ENCODE measurements at regions not wholly inside any gene's neighbourhood (a gene's known extent, or its start where the extent isn't known, plus 50 kb on each side); places are given as distances from the start of the nearest gene placed in this dataset.

GRCh38 chr2:175366815-175367214 is 185.3 kb upstream of the ATP5MC3 start:
- Histone ChIP-seq H3K27me3 (ENCODE audit: control insufficient read depth in 1 of 2, insufficient read depth in 2 of 2, low read length in 2 of 2) (peaks cover 5 to 9% of the 10 kb centered on the region in 2 donors), H3K9me3 (ENCODE audit: control insufficient read depth in 1 of 2, low read length in 2 of 2) (no peaks in the 10 kb centered on the region), H3K4me1 (ENCODE audit: control insufficient read depth in 1 of 2, insufficient read depth in 2 of 2, low read length in 2 of 2) (peaks cover 0 to 2% of the 10 kb centered on the region in 2 donors), H3K36me3 (ENCODE audit: control insufficient read depth in 1 of 2, insufficient read depth in 2 of 2, low read length in 2 of 2) (no peaks in the 10 kb centered on the region), H3K9ac (ENCODE audit: low read depth in 1 of 2, low read length in 2 of 2) (no peak overlapping the region), H3K4me3 (ENCODE audit: low read depth in 1 of 2, low read length in 2 of 2) (no peak overlapping the region), H3K27ac (ENCODE audit: low read depth, low read length) (no peak overlapping the region)

DNA sequence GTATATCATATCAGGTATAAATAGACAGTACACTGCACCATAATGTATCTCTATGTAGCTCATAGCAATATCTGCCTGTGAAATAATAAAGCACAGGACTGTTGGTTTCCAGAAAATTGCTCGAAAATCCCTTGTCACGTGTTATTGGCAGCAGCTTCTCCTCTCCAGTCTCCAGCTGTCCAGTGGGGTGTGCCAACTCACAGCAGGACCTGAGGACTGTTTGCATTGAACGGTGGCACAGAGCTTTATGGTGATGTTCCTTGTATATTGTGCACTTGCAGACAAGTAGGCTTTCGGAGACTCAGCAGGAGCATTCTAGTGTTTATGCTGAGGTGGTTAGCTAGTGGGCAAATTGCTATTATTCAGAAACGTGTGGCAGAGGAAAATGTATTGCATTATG is 182.2 kb upstream of the ATP5MC3 start:
- H3K4me1 ChIP-seq (ENCODE audit: control insufficient read depth in 1 of 2, insufficient read depth in 2 of 2, low read length in 2 of 2) = no peaks in the 10 kb centered on the region
- H3K27me3 ChIP-seq (ENCODE audit: control insufficient read depth in 1 of 2, insufficient read depth in 2 of 2, low read length in 2 of 2) = peaks cover 5 to 7% of the 10 kb centered on the region in 2 donors
- H3K9ac ChIP-seq (ENCODE audit: low read depth in 1 of 2, low read length in 2 of 2) = no peak overlapping the region
- H3K36me3 ChIP-seq (ENCODE audit: control insufficient read depth in 1 of 2, insufficient read depth in 2 of 2, low read length in 2 of 2) = no peaks in the 10 kb centered on the region
- no peak overlapping the region for H3K4me3 ChIP-seq (ENCODE audit: low read depth in 1 of 2, low read length in 2 of 2)
- no peak overlapping the region for H3K27ac ChIP-seq (ENCODE audit: low read depth, low read length)
- H3K9me3 ChIP-seq (ENCODE audit: control insufficient read depth in 1 of 2, low read length in 2 of 2) = no peaks in the 10 kb centered on the region

DNA sequence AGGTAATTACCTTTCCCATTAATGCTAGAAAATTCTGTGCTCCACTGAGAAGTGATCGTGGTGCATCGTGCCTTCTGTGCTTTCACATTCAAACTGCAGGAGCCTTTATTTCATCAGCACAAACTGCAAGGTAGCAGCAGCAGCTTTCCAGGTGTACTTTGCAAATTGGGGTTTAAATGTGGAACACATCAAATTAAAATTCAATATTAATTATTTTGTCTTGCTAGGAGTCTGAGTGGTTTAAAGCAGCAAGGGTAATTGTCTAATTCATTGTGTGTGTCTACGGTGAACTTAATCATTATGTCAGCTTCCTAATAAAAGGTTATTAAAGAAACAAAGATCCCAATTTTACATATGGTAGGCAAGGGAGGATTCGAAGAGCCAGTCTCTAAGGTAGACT is 180.8 kb upstream of the ATP5MC3 start:
- Histone ChIP-seq H3K9ac (ENCODE audit: low read depth in 1 of 2, low read length in 2 of 2) (no peak overlapping the region), H3K4me3 (ENCODE audit: low read depth in 1 of 2, low read length in 2 of 2) (no peak overlapping the region), H3K4me1 (ENCODE audit: control insufficient read depth in 1 of 2, insufficient read depth in 2 of 2, low read length in 2 of 2) (no peaks in the 10 kb centered on the region), H3K27me3 (ENCODE audit: control insufficient read depth in 1 of 2, insufficient read depth in 2 of 2, low read length in 2 of 2) (peaks cover 5 to 6% of the 10 kb centered on the region in 2 donors), H3K9me3 (ENCODE audit: control insufficient read depth in 1 of 2, low read length in 2 of 2) (no peaks in the 10 kb centered on the region), H3K36me3 (ENCODE audit: control insufficient read depth in 1 of 2, insufficient read depth in 2 of 2, low read length in 2 of 2) (no peaks in the 10 kb centered on the region), H3K27ac (ENCODE audit: low read depth, low read length) (no peak overlapping the region)

GRCh38 chr2:175359710-175360109 is 178.2 kb upstream of the ATP5MC3 start:
- Histone ChIP-seq H3K27ac (ENCODE audit: low read depth, low read length) (no peak overlapping the region), H3K9me3 (ENCODE audit: control insufficient read depth in 1 of 2, low read length in 2 of 2) (no peaks in the 10 kb centered on the region), H3K27me3 (ENCODE audit: control insufficient read depth in 1 of 2, insufficient read depth in 2 of 2, low read length in 2 of 2) (peaks cover 0 to 3% of the 10 kb centered on the region in 2 donors), H3K4me1 (ENCODE audit: control insufficient read depth in 1 of 2, insufficient read depth in 2 of 2, low read length in 2 of 2) (no peaks in the 10 kb centered on the region), H3K36me3 (ENCODE audit: control insufficient read depth in 1 of 2, insufficient read depth in 2 of 2, low read length in 2 of 2) (no peaks in the 10 kb centered on the region), H3K9ac (ENCODE audit: low read depth in 1 of 2, low read length in 2 of 2) (no peak overlapping the region), H3K4me3 (ENCODE audit: low read depth in 1 of 2, low read length in 2 of 2) (no peak overlapping the region)

DNA sequence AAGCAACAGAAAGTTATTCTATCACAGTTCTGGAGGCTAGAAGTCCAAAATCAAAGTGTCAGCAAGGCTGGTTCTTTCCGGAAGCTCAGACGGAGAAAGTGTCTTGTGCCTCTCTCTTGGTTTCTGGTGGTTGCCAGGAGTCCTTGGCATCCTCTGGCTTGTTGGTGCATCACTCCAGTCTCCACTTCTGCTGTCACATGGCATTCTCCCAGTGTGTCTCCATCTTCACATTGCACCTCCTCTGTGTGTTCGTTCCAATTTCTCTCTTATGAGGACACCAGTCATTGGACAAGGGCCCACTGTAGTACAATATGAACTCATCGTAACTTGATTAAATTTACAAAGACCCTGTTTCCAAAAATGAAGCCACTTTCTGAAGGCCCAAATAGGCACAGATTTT is 175.4 kb upstream of the ATP5MC3 start:
- Histone ChIP-seq H3K36me3 (ENCODE audit: control insufficient read depth in 1 of 2, insufficient read depth in 2 of 2, low read length in 2 of 2) (no peaks in the 10 kb centered on the region), H3K4me3 (ENCODE audit: low read depth in 1 of 2, low read length in 2 of 2) (no peak overlapping the region), H3K27me3 (ENCODE audit: control insufficient read depth in 1 of 2, insufficient read depth in 2 of 2, low read length in 2 of 2) (peaks cover 0 to 3% of the 10 kb centered on the region in 2 donors), H3K9me3 (ENCODE audit: control insufficient read depth in 1 of 2, low read length in 2 of 2) (no peaks in the 10 kb centered on the region), H3K27ac (ENCODE audit: low read depth, low read length) (no peak overlapping the region), H3K4me1 (ENCODE audit: control insufficient read depth in 1 of 2, insufficient read depth in 2 of 2, low read length in 2 of 2) (no peaks in the 10 kb centered on the region), H3K9ac (ENCODE audit: low read depth in 1 of 2, low read length in 2 of 2) (no peak overlapping the region)

DNA sequence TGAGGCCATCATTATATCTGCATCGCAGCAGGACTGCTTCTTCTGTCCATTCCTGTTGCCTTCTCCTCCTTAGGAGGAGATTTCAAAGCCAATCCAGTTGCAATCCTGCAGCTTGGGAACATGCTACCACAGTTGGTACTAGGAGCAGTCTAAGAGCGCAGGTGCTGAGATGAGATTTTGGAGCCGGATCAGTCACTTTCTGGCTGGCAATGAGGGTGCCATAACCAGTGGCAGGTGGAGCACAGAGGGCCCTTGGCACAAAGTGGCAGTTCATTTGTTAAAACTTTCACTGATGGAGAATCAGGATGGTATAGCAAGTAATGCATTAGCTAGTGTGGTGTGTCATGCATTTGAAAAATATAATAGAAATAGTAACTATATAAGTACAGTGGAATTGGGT is 173.7 kb upstream of the ATP5MC3 start:
- Histone ChIP-seq H3K4me3 (ENCODE audit: low read depth in 1 of 2, low read length in 2 of 2) (no peak overlapping the region), H3K27ac (ENCODE audit: low read depth, low read length) (no peak overlapping the region), H3K36me3 (ENCODE audit: control insufficient read depth in 1 of 2, insufficient read depth in 2 of 2, low read length in 2 of 2) (no peaks in the 10 kb centered on the region), H3K4me1 (ENCODE audit: control insufficient read depth in 1 of 2, insufficient read depth in 2 of 2, low read length in 2 of 2) (no peaks in the 10 kb centered on the region), H3K9ac (ENCODE audit: low read depth in 1 of 2, low read length in 2 of 2) (no peak overlapping the region), H3K27me3 (ENCODE audit: control insufficient read depth in 1 of 2, insufficient read depth in 2 of 2, low read length in 2 of 2) (peaks cover 0 to 1% of the 10 kb centered on the region in 2 donors), H3K9me3 (ENCODE audit: control insufficient read depth in 1 of 2, low read length in 2 of 2) (no peaks in the 10 kb centered on the region)

DNA sequence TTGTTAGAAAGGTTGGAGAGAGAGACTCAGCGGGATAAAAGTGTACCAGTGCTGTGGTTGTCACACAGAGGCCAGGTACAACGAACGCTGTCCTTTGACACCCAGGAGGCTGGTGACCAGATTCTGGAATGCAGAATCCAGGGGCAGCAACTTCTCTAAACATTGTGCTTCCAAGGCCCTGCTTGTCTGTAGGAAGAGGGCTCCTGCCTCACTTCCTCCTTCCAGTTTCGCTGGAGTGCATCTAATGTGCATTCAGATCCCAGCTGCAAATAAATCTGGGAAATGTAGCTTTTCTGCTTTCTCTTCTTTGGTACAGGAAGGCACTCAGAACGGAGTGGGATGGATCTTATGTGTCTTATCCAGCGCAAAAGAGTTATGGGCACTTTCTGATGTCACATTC is 171.8 kb upstream of the ATP5MC3 start:
- Histone ChIP-seq H3K36me3 (ENCODE audit: control insufficient read depth in 1 of 2, insufficient read depth in 2 of 2, low read length in 2 of 2) (no peaks in the 10 kb centered on the region), H3K4me3 (ENCODE audit: low read depth in 1 of 2, low read length in 2 of 2) (no peak overlapping the region), H3K4me1 (ENCODE audit: control insufficient read depth in 1 of 2, insufficient read depth in 2 of 2, low read length in 2 of 2) (no peaks in the 10 kb centered on the region), H3K27me3 (ENCODE audit: control insufficient read depth in 1 of 2, insufficient read depth in 2 of 2, low read length in 2 of 2) (peaks cover 0 to 3% of the 10 kb centered on the region in 2 donors), H3K27ac (ENCODE audit: low read depth, low read length) (no peak overlapping the region), H3K9me3 (ENCODE audit: control insufficient read depth in 1 of 2, low read length in 2 of 2) (no peaks in the 10 kb centered on the region), H3K9ac (ENCODE audit: low read depth in 1 of 2, low read length in 2 of 2) (no peak overlapping the region)

DNA sequence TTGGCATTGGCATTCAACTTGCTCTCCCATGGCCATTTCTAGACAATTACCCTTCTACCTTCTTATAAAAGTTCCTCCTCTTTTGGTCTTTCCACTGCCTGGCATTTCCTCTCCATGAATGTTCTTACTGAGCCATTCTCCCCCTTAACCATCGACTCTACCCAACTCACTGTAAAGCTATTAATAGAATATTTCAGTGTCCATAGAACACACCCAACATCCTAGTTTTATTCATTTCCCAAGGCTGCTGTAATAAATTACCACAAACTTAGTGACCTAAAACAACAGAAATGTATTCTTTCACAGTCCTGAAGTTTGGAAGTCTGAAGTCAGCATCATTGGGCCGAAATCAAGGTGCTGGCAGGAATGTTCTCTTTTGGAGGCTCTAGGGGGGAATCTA is 170.0 kb upstream of the ATP5MC3 start:
- Histone ChIP-seq H3K9ac (ENCODE audit: low read depth in 1 of 2, low read length in 2 of 2) (no peak overlapping the region), H3K27ac (ENCODE audit: low read depth, low read length) (no peak overlapping the region), H3K4me3 (ENCODE audit: low read depth in 1 of 2, low read length in 2 of 2) (no peak overlapping the region), H3K36me3 (ENCODE audit: control insufficient read depth in 1 of 2, insufficient read depth in 2 of 2, low read length in 2 of 2) (no peaks in the 10 kb centered on the region), H3K9me3 (ENCODE audit: control insufficient read depth in 1 of 2, low read length in 2 of 2) (no peaks in the 10 kb centered on the region), H3K4me1 (ENCODE audit: control insufficient read depth in 1 of 2, insufficient read depth in 2 of 2, low read length in 2 of 2) (no peaks in the 10 kb centered on the region), H3K27me3 (ENCODE audit: control insufficient read depth in 1 of 2, insufficient read depth in 2 of 2, low read length in 2 of 2) (peaks cover 0 to 3% of the 10 kb centered on the region in 2 donors)

- Histone ChIP-seq H3K9me3 (ENCODE audit: control insufficient read depth in 1 of 2, low read length in 2 of 2) (no peaks in the 10 kb centered on the region), H3K9ac (ENCODE audit: low read depth in 1 of 2, low read length in 2 of 2) (no peak overlapping the region), H3K27ac (ENCODE audit: low read depth, low read length) (no peak overlapping the region), H3K4me1 (ENCODE audit: control insufficient read depth in 1 of 2, insufficient read depth in 2 of 2, low read length in 2 of 2) (no peaks in the 10 kb centered on the region), H3K27me3 (ENCODE audit: control insufficient read depth in 1 of 2, insufficient read depth in 2 of 2, low read length in 2 of 2) (peaks cover 0 to 3% of the 10 kb centered on the region in 2 donors), H3K36me3 (ENCODE audit: control insufficient read depth in 1 of 2, insufficient read depth in 2 of 2, low read length in 2 of 2) (no peaks in the 10 kb centered on the region), H3K4me3 (ENCODE audit: low read depth in 1 of 2, low read length in 2 of 2) (no peak overlapping the region)
These were observed 168.6 kb upstream of the ATP5MC3 start for GRCh38 chr2:175350105-175350504.

GRCh38 chr2:175342085-175342484 is 160.6 kb upstream of the ATP5MC3 start:
- H3K4me3 ChIP-seq (ENCODE audit: low read depth in 1 of 2, low read length in 2 of 2) = no peak overlapping the region
- H3K36me3 ChIP-seq (ENCODE audit: control insufficient read depth in 1 of 2, insufficient read depth in 2 of 2, low read length in 2 of 2) = no peaks in the 10 kb centered on the region
- H3K27ac ChIP-seq (ENCODE audit: low read depth, low read length) = no peak overlapping the region
- no peaks in the 10 kb centered on the region for H3K27me3 ChIP-seq (ENCODE audit: control insufficient read depth in 1 of 2, insufficient read depth in 2 of 2, low read length in 2 of 2)
- no peak overlapping the region for H3K9ac ChIP-seq (ENCODE audit: low read depth in 1 of 2, low read length in 2 of 2)
- no peaks in the 10 kb centered on the region for H3K4me1 ChIP-seq (ENCODE audit: control insufficient read depth in 1 of 2, insufficient read depth in 2 of 2, low read length in 2 of 2)
- H3K9me3 ChIP-seq (ENCODE audit: control insufficient read depth in 1 of 2, low read length in 2 of 2) = peaks cover 5 to 8% of the 10 kb centered on the region in 2 donors

DNA sequence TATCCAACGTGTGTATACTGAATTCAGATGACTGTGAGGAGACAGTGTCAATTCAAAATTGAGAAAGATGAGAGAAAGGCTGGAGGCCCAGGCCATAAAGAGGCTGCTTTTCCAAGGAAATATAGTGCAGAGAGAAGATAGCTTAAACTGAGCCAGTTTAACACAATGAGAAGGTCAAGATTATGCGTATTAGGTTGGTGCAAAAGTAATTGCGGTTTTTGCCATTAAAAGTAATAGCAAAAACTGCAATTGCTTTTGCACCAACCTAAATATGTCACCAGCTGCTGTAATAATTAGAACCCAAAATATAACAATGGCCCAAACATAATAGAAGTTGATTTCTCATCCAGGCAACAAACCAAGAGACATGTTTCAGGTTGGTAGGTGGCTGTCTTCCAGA is 148.7 kb upstream of the ATP5MC3 start:
- Histone ChIP-seq H3K4me1 (ENCODE audit: control insufficient read depth in 1 of 2, insufficient read depth in 2 of 2, low read length in 2 of 2) (no peaks in the 10 kb centered on the region), H3K27me3 (ENCODE audit: control insufficient read depth in 1 of 2, insufficient read depth in 2 of 2, low read length in 2 of 2) (no peaks in the 10 kb centered on the region), H3K9ac (ENCODE audit: low read depth in 1 of 2, low read length in 2 of 2) (no peak overlapping the region), H3K36me3 (ENCODE audit: control insufficient read depth in 1 of 2, insufficient read depth in 2 of 2, low read length in 2 of 2) (no peaks in the 10 kb centered on the region), H3K27ac (ENCODE audit: low read depth, low read length) (no peak overlapping the region), H3K4me3 (ENCODE audit: low read depth in 1 of 2, low read length in 2 of 2) (no peak overlapping the region), H3K9me3 (ENCODE audit: control insufficient read depth in 1 of 2, low read length in 2 of 2) (peaks cover 0 to 7% of the 10 kb centered on the region in 2 donors)
